ENCODE measurements at regions not wholly inside any gene's neighbourhood (a gene's known extent, or its start where the extent isn't known, plus 50 kb on each side); places are given as distances from the start of the nearest gene placed in this dataset.

DNA sequence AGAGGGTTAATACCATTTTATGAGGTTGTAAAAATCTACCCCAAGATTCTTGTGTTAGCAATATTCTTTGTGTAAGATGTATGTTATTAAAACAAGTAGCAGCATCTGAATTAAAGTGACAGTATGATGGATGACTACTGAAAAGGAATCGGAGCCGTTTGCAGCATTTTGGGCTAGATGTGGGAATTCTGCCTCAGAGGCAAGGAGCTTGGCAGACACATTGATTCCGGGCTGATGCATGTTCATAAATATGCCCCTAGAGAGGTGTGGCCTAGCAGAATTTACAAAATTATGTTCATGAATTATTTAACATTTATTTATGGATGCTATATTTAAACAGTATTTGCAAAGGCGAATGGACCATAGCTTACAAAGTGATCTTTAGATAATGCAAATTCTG, 389.0 kb upstream of the ETAA1 start:
- no peak for DNase-seq (ENCODE audit: low read depth in 2 of 2)
- TF ChIP-seq, protein P1, sequence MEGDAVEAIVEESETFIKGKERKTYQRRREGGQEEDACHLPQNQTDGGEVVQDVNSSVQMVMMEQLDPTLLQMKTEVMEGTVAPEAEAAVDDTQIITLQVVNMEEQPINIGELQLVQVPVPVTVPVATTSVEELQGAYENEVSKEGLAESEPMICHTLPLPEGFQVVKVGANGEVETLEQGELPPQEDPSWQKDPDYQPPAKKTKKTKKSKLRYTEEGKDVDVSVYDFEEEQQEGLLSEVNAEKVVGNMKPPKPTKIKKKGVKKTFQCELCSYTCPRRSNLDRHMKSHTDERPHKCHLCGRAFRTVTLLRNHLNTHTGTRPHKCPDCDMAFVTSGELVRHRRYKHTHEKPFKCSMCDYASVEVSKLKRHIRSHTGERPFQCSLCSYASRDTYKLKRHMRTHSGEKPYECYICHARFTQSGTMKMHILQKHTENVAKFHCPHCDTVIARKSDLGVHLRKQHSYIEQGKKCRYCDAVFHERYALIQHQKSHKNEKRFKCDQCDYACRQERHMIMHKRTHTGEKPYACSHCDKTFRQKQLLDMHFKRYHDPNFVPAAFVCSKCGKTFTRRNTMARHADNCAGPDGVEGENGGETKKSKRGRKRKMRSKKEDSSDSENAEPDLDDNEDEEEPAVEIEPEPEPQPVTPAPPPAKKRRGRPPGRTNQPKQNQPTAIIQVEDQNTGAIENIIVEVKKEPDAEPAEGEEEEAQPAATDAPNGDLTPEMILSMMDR (IDR thresholded peaks at IDR 0.05; ENCODE audit: low read depth, low read length) = no peak
- H3K4me3 ChIP-seq (replicated peaks in 1 of 2; ENCODE audit: low read depth in 2 of 2, low read length in 2 of 2) = no peak overlapping the region

DNA sequence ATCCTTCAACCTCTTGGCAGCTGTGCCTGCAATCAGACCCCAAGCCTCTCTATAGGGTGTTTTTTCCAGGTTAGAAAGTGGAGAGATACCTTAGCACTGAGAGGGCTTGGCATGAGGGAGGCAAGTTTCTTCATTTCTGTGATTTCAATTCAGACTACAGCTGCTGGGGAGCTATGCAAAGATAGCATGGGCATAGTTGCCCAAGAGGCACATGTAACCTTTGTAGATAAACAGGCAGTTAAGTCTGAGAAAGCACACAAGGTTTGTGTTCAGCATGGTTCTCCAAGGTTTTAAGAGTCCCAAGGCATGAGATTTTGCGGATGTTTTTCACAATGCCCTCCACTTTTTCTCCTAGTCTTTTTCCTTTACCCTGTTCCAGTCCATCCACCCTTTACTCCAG, 385.0 kb upstream of the ETAA1 start:
- no peak for DNase-seq (ENCODE audit: low read depth in 2 of 2)
- TF ChIP-seq, protein P1 (IDR thresholded peaks at IDR 0.05; ENCODE audit: low read depth, low read length) = no peak

DNA sequence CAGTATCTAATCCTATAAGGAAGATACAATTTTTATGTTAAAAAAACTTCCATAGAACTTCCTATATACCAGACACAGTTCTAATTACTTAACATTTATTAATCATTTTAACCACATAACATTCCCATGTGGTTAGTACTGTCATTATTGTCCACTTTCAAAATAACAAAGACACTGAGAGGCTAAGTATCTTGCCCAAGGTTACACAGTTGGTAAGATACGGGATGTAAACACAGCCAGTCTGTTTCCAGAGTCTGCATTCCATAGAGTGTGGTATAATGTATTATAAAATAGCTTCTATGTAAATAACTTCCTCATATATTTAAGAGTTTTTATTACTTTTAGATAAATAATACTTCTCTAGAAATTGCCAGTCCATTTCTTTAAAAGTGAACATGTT, 383.3 kb upstream of the ETAA1 start:
- peak in 1 of 2 donors; percentile 8 for DNase-seq (ENCODE audit: low read depth in 2 of 2)
- TF ChIP-seq, protein P1 (IDR thresholded peaks at IDR 0.05; ENCODE audit: low read depth, low read length) = no peak
- H3K4me3 ChIP-seq (replicated peaks in 1 of 2; ENCODE audit: low read depth in 2 of 2, low read length in 2 of 2) = no peak overlapping the region

More for the DNA sequence above, 385.0 kb upstream of the ETAA1 start:
- H3K4me3 ChIP-seq (replicated peaks in 1 of 2; ENCODE audit: low read depth in 2 of 2, low read length in 2 of 2) = no peak overlapping the region

DNA sequence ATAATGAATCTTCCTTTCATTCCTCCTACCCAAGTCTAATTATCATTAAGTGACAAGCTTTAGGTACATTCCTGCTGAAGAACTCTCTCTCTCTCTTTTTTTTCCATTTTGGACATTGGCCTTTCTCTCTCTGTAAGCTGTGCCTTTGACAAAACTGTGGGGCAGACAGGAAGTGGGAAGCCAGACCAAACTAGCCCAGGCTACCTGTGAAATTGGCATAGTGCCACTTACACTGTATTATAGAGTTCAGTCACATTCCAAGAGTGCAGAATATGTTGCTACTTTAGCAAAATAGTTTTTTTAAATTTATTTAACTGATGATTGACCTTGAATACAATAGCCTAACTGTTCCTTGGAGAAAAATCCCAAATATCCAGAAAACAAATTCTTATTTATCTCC, 381.5 kb upstream of the ETAA1 start:
- no peak for DNase-seq (ENCODE audit: low read depth in 2 of 2)
- no peak overlapping the region for H3K4me3 ChIP-seq (replicated peaks in 1 of 2; ENCODE audit: low read depth in 2 of 2, low read length in 2 of 2)
- TF ChIP-seq, protein P1 (IDR thresholded peaks at IDR 0.05; ENCODE audit: low read depth, low read length) = no peak

DNA sequence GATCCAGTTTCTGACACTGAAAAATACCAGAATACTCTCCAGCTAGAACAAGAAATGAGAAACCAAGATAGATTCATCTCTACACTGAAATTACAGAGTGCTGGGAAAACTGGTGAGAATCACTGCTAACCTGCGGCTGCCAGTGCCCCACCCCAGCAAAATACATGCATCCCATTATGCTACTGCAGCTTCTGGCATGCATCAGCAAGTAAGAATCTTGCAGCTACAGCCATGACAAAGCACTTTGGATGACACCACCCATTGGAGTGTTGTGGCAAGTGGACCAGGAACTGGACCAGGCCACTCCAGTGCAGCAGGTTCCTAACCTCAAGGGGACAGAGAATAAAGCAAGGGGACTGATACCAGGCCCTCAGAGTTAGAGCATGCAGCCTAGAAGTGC, 378.8 kb upstream of the ETAA1 start:
- no peak for DNase-seq (ENCODE audit: low read depth in 2 of 2)
- TF ChIP-seq, protein P1 (IDR thresholded peaks at IDR 0.05; ENCODE audit: low read depth, low read length) = no peak
- no peak overlapping the region for H3K4me3 ChIP-seq (replicated peaks in 1 of 2; ENCODE audit: low read depth in 2 of 2, low read length in 2 of 2)

DNA sequence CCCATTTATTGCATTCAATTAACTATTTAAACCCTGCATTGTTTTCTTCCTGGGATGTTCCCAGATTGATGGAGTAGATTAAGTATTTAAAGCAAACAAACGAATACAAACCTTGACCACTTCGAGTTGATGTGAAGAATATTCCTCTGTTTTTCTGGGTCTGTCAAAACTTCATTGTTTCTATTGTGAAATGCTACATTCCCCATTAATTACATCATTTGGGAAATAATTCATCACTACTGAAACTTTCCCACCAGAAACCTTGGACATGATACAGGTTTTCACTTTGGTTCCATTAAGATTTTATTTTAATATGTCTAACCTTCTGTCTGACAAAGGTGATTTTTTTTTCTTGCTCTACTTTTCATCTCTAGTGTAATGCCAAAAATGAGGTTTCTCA, 365.1 kb upstream of the ETAA1 start:
- no peak overlapping the region for H3K4me3 ChIP-seq (replicated peaks in 1 of 2; ENCODE audit: low read depth in 2 of 2, low read length in 2 of 2)
- DNase-seq (ENCODE audit: low read depth in 2 of 2) = peak; percentile 39 to 56
- TF ChIP-seq, protein P1 (IDR thresholded peaks at IDR 0.05; ENCODE audit: low read depth, low read length) = no peak

DNA sequence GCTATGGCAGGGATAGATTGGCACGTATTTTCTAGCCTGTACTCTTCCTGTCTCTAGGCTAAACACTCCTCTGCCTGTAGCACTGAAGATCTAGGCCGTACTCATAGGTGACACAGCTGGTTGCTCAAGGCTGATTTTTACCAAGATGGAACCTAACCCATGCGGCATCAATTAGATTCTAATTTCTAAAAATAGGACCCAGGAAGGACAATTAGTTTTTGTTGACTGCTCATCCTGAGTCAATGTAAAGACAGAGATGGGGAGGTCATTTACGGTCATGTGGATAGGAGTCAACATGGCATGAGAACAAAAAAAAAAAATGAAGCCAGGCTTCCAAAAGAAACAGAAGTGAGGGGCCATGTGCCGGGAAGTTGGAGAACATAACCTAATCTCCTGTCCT, 360.7 kb upstream of the ETAA1 start:
- H3K4me3 ChIP-seq (replicated peaks in 1 of 2; ENCODE audit: low read depth in 2 of 2, low read length in 2 of 2) = no peak overlapping the region
- DNase-seq (ENCODE audit: low read depth in 2 of 2) = peak in 1 of 2 donors; percentile 75
- TF ChIP-seq, protein P1 (IDR thresholded peaks at IDR 0.05; ENCODE audit: low read depth, low read length) = no peak
